ENCODE measurements at regions not wholly inside any gene's neighbourhood (a gene's known extent, or its start where the extent isn't known, plus 50 kb on each side); places are given as distances from the start of the nearest gene placed in this dataset.

DNA sequence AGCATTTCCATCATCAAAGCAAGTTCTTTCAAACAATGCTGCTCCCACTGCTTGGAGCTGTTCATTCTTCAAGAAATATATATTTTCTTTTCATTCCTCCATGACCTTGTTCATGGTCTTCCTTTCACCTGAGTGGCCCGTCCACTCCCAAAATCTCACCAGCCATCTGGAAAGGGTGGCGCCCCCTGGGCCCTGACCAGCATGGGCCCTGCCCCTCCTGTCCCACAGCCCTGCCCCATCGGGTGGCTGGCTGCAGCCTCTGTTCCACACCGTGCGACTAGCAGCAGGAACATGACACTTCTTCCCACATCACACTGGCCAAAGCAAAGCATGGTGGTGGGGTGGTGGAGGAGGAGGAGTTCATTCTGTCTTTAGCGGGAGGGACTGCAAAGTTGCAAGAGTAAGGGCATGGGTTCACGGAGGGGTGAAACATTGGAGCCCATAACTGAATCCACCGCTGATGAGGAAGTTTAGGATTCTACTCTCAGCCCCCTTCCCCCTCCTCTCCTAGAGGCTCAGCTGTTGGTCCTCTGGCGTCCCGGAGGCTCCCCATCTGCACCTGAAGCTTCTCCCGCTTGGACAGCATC is 195.2 kb upstream of the SLC24A3 start:
- TF ChIP-seq, protein P1, sequence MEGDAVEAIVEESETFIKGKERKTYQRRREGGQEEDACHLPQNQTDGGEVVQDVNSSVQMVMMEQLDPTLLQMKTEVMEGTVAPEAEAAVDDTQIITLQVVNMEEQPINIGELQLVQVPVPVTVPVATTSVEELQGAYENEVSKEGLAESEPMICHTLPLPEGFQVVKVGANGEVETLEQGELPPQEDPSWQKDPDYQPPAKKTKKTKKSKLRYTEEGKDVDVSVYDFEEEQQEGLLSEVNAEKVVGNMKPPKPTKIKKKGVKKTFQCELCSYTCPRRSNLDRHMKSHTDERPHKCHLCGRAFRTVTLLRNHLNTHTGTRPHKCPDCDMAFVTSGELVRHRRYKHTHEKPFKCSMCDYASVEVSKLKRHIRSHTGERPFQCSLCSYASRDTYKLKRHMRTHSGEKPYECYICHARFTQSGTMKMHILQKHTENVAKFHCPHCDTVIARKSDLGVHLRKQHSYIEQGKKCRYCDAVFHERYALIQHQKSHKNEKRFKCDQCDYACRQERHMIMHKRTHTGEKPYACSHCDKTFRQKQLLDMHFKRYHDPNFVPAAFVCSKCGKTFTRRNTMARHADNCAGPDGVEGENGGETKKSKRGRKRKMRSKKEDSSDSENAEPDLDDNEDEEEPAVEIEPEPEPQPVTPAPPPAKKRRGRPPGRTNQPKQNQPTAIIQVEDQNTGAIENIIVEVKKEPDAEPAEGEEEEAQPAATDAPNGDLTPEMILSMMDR (IDR thresholded peaks at IDR 0.05; ENCODE audit: insufficient read depth, low read length) = no peak
- TF ChIP-seq, protein P2, sequence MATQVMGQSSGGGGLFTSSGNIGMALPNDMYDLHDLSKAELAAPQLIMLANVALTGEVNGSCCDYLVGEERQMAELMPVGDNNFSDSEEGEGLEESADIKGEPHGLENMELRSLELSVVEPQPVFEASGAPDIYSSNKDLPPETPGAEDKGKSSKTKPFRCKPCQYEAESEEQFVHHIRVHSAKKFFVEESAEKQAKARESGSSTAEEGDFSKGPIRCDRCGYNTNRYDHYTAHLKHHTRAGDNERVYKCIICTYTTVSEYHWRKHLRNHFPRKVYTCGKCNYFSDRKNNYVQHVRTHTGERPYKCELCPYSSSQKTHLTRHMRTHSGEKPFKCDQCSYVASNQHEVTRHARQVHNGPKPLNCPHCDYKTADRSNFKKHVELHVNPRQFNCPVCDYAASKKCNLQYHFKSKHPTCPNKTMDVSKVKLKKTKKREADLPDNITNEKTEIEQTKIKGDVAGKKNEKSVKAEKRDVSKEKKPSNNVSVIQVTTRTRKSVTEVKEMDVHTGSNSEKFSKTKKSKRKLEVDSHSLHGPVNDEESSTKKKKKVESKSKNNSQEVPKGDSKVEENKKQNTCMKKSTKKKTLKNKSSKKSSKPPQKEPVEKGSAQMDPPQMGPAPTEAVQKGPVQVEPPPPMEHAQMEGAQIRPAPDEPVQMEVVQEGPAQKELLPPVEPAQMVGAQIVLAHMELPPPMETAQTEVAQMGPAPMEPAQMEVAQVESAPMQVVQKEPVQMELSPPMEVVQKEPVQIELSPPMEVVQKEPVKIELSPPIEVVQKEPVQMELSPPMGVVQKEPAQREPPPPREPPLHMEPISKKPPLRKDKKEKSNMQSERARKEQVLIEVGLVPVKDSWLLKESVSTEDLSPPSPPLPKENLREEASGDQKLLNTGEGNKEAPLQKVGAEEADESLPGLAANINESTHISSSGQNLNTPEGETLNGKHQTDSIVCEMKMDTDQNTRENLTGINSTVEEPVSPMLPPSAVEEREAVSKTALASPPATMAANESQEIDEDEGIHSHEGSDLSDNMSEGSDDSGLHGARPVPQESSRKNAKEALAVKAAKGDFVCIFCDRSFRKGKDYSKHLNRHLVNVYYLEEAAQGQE (IDR thresholded peaks at IDR 0.05; ENCODE audit: insufficient replicate concordance, low read depth) = no peak
- TF ChIP-seq SPI1 (IDR thresholded peaks at IDR 0.05; ENCODE audit: borderline replicate concordance, low read depth) (no peak), POLR2AphosphoS5 (IDR thresholded peaks at IDR 0.05; ENCODE audit: low read depth) (no peak)

Measured in HL-60 (cell line).